Lower lobe of right lung (tissue), 2 donors: ENCODE measurements at regions not wholly inside any gene's neighbourhood (a gene's known extent, or its start where the extent isn't known, plus 50 kb on each side); places are given as distances from the start of the nearest gene placed in this dataset.

Experiments used
- ATAC-seq, 2 donors: fragments of 200-7000 bp; cut with Tn5 transposase; one replicate each; pipeline ENCODE4 v1.9.1; 2020 to 2022; ENCODE audit warnings: mild to moderate bottlenecking in 2 of 2, moderate library complexity in 2 of 2
- DNase-seq: peaks from one replicate; pipeline ENCODE4 v3.0.0-alpha.2; 2020
- H3K27ac ChIP-seq: fragments of 200-600 bp; one replicate; pipeline ENCODE4 v1.8.0; 2022
- H3K27me3 ChIP-seq: fragments of 200-600 bp; one replicate; pipeline ENCODE4 v1.8.0; 2022; ENCODE audit warnings: low read depth
- H3K36me3 ChIP-seq: fragments of 200-600 bp; one replicate; pipeline ENCODE4 v1.8.0; 2022; ENCODE audit warnings: mild to moderate bottlenecking
- H3K4me1 ChIP-seq: fragments of 200-600 bp; one replicate; pipeline ENCODE4 v1.8.0; 2022
- H3K4me3 ChIP-seq: fragments of 200-600 bp; one replicate; pipeline ENCODE4 v1.8.0; 2022; ENCODE audit warnings: mild to moderate bottlenecking
- H3K9me3 ChIP-seq: fragments of 200-600 bp; one replicate; pipeline ENCODE4 v1.8.0; 2022
- CTCF ChIP-seq: fragments of 200-600 bp; IDR thresholded peaks from one replicate; pipeline ENCODE4 v1.8.0; 2022; ENCODE audit warnings: antibody characterized with exemption, mild to moderate bottlenecking
- intact Hi-C: fragments of 100-400 bp; cut with DNase I; formaldehyde crosslinking; loops from one replicate; pipeline ENCODE4 v1.11.0; 2022
- donor health status: DM: no; HTN: yes; CAD: no; lungs with severe emphysema.

GRCh38 chr4:17328141-17328815, 183.6 kb downstream of the QDPR start:
- no peak for DNase-seq
- intact Hi-C loops, result no loop called here
- TF ChIP-seq CTCF, result no peak
- H3K27me3 ChIP-seq, result no peaks in the 10 kb centered on the region
- H3K4me3 ChIP-seq, result no peak overlapping the region
- ATAC-seq, result no peak
- no peaks in the 10 kb centered on the region for H3K9me3 ChIP-seq
- no peaks in the 10 kb centered on the region for H3K36me3 ChIP-seq
- H3K4me1 ChIP-seq, result peaks cover 4% of the 10 kb centered on the region
- H3K27ac ChIP-seq, result no peak overlapping the region

- H3K9me3 ChIP-seq, result no peaks in the 10 kb centered on the region
- no peak for DNase-seq
- peaks cover 4% of the 10 kb centered on the region for H3K4me1 ChIP-seq
- intact Hi-C loops, result no loop called here
- H3K36me3 ChIP-seq, result no peaks in the 10 kb centered on the region
- H3K4me3 ChIP-seq, result no peak overlapping the region
- no peak for ATAC-seq
- H3K27ac ChIP-seq, result no peak overlapping the region
- H3K27me3 ChIP-seq, result no peaks in the 10 kb centered on the region
- TF ChIP-seq CTCF, result no peak
Measured at GRCh38 chr4:17327591-17327990, 184.3 kb downstream of the QDPR start.

- Histone ChIP-seq H3K27ac (no peak overlapping the region), H3K36me3 (no peaks in the 10 kb centered on the region), H3K27me3 (no peaks in the 10 kb centered on the region), H3K4me1 (peaks cover 4% of the 10 kb centered on the region), H3K9me3 (no peaks in the 10 kb centered on the region), H3K4me3 (no peak overlapping the region)
- DNase-seq (no peak), ATAC-seq (no peak)
- intact Hi-C loops, result no loop called here
- TF ChIP-seq CTCF, result no peak
Measured at GRCh38 chr4:17326756-17327155, 185.1 kb downstream of the QDPR start.

- no peaks in the 10 kb centered on the region for H3K36me3 ChIP-seq
- H3K27ac ChIP-seq, result no peak overlapping the region
- H3K9me3 ChIP-seq, result no peaks in the 10 kb centered on the region
- no peak for TF ChIP-seq CTCF
- H3K27me3 ChIP-seq, result no peaks in the 10 kb centered on the region
- ATAC-seq, result no peak
- intact Hi-C loops, result no loop called here
- DNase-seq, result no peak
- no peak overlapping the region for H3K4me3 ChIP-seq
- peaks cover 4% of the 10 kb centered on the region for H3K4me1 ChIP-seq
Measured at GRCh38 chr4:17325098-17325497, 186.8 kb downstream of the QDPR start.

- H3K9me3 ChIP-seq, result no peaks in the 10 kb centered on the region
- H3K36me3 ChIP-seq, result no peaks in the 10 kb centered on the region
- peak; percentile 46 for TF ChIP-seq CTCF
- no peaks in the 10 kb centered on the region for H3K27me3 ChIP-seq
- intact Hi-C loops, result no loop called here
- peak in 1 of 2 donors; percentile 55 for ATAC-seq
- H3K4me1 ChIP-seq, result peaks cover 4% of the 10 kb centered on the region
- H3K27ac ChIP-seq, result no peak overlapping the region
- H3K4me3 ChIP-seq, result no peak overlapping the region
- no peak for DNase-seq
Measured at GRCh38 chr4:17324386-17324830, 187.5 kb downstream of the QDPR start.
